Adrenal gland (tissue), 9 donors: ENCODE measurements at regions not wholly inside any gene's neighbourhood (a gene's known extent, or its start where the extent isn't known, plus 50 kb on each side); places are given as distances from the start of the nearest gene placed in this dataset.

Experiments used
- DNase-seq, 7 donors: peaks; one replicate each; pipeline ENCODE4 v3.0.0-alpha.2; 2019 to 2020
- H3K27ac ChIP-seq, 5 donors: fragments of 200-600 bp; sonication (generic) in 4 of 5; 1 replicate in 3 of 5; 2 replicates in 2 of 5; pipeline versions ENCODE4 v1.5.1 to v1.8.0; 2016 to 2020; ENCODE audit warnings: mild to moderate bottlenecking in 1 of 5
- H3K27me3 ChIP-seq: fragments of 200-600 bp; 2 replicates; pipeline ENCODE4 v1.8.0; 2021
- H3K36me3 ChIP-seq, 2 donors: fragments of 200-600 bp; replicated peaks in 1 of 2; 1 replicate in 1 of 2; 2 replicates in 1 of 2; pipeline versions ENCODE4 v1.5.1 to v1.8.0; 2018 to 2022
- H3K4me1 ChIP-seq, 2 donors: fragments of 200-600 bp; replicated peaks in 1 of 2; 1 replicate in 1 of 2; 2 replicates in 1 of 2; pipeline versions ENCODE4 v1.5.1 to v1.8.0; 2018 to 2021
- H3K4me3 ChIP-seq, 4 donors: fragments of 200-600 bp; sonication (generic) in 3 of 4; one replicate each; pipeline ENCODE4 v1.5.1; 2016 to 2018
- H3K9me3 ChIP-seq, 3 donors: fragments of 200-600 bp; sonication (generic) in 1 of 3; replicated peaks in 1 of 3; 1 replicate in 2 of 3; 2 replicates in 1 of 3; pipeline versions ENCODE4 v1.5.1 to v1.8.0; 2016 to 2021
- CTCF ChIP-seq, 6 experiments: fragments of 450-650 bp in 4 of 6; fragments of 200-600 bp in 2 of 6; sonication (generic) in 1 of 6; IDR thresholded peaks; 1 replicate in 5 of 6; 2 replicates in 1 of 6; pipeline versions ENCODE4 v1.5.1 to v1.8.0; 2016 to 2021; ENCODE audit warnings: antibody characterized with exemption in 6 of 6, mild to moderate bottlenecking in 2 of 6, moderate library complexity in 1 of 6
- POLR2A ChIP-seq, 2 donors: fragments of 450-650 bp; IDR thresholded peaks; one replicate each; pipeline ENCODE4 v1.6.1; 2017; ENCODE audit warnings: antibody characterized with exemption in 2 of 2, mild to moderate bottlenecking in 2 of 2, moderate library complexity in 1 of 2
- WGBS, 4 donors: extraction: QIAGEN DNeasy Blood & Tissue Kit in 2 of 4; methylation state at CpG; one replicate each; pipeline versions ENCODE4 v1.1.5 to v1.1.7; 2013 to 2017; 5-methylcytosine and 5-hydroxymethylcytosine counted together
- intact Hi-C, 2 donors: fragments of 100-400 bp; cut with DNase I; formaldehyde crosslinking; loops; one replicate each; pipeline versions ENCODE4 v1.14.1 to v1.15.0; 2022 to 2023
- donor health status: healthy with polysubstance abuse.
- donor health status: Bipolar disorder and iron deficiency.
- donor health status: DM: yes; HTN: yes; CAD: no.
- donor health status: DM: no; HTN: no; CAD: no.
- donor health status: DM: no; HTN: no; CAD: no.

- no peak for TF ChIP-seq POLR2A (IDR thresholded peaks at IDR 0.05)
- no peak for TF ChIP-seq CTCF (IDR thresholded peaks at IDR 0.05)
- no peak overlapping the region for H3K27ac ChIP-seq
- intact Hi-C loops = no loop called here
- no peak overlapping the region for H3K4me3 ChIP-seq
- no peaks in the 10 kb centered on the region for H3K4me1 ChIP-seq
- H3K9me3 ChIP-seq = no peaks in the 10 kb centered on the region
- 40 to 73% (median 60%) methylated on average over 1 of the region's 1 CpG for WGBS, 4 donors
- H3K36me3 ChIP-seq = no peaks in the 10 kb centered on the region
- DNase-seq = no peak
- H3K27me3 ChIP-seq = no peaks in the 10 kb centered on the region
These were observed 74.7 kb upstream of the WDR11 start for GRCh38 chr10:120776442-120776841.

- H3K4me3 ChIP-seq = no peak overlapping the region
- H3K27me3 ChIP-seq = no peaks in the 10 kb centered on the region
- TF ChIP-seq POLR2A (IDR thresholded peaks at IDR 0.05) = no peak
- TF ChIP-seq CTCF (IDR thresholded peaks at IDR 0.05) = no peak
- no peak for DNase-seq
- no peaks in the 10 kb centered on the region for H3K36me3 ChIP-seq
- H3K9me3 ChIP-seq = no peaks in the 10 kb centered on the region
- 67 to 84% (median 81%) methylated on average over 3 of the region's 3 CpGs for WGBS, 4 donors
- H3K4me1 ChIP-seq = no peaks in the 10 kb centered on the region
- H3K27ac ChIP-seq = no peak overlapping the region
- intact Hi-C loops = no loop called here
These were observed 68.8 kb upstream of the WDR11 start for GRCh38 chr10:120782336-120782735.

GRCh38 chr10:120783098-120783497, 68.1 kb upstream of the WDR11 start:
- H3K4me3 ChIP-seq = no peak overlapping the region
- no peaks in the 10 kb centered on the region for H3K4me1 ChIP-seq
- no peaks in the 10 kb centered on the region for H3K27me3 ChIP-seq
- WGBS, 4 donors = 67 to 84% (median 70%) methylated on average over 5 of the region's 5 CpGs
- intact Hi-C loops = no loop called here
- H3K9me3 ChIP-seq = no peaks in the 10 kb centered on the region
- H3K27ac ChIP-seq = no peak overlapping the region
- no peak for TF ChIP-seq CTCF (IDR thresholded peaks at IDR 0.05)
- no peak for TF ChIP-seq POLR2A (IDR thresholded peaks at IDR 0.05)
- H3K36me3 ChIP-seq = no peaks in the 10 kb centered on the region
- no peak for DNase-seq

- TF ChIP-seq POLR2A (IDR thresholded peaks at IDR 0.05) (no peak), CTCF (IDR thresholded peaks at IDR 0.05) (no peak)
- H3K27me3 ChIP-seq = no peaks in the 10 kb centered on the region
- H3K4me1 ChIP-seq = no peaks in the 10 kb centered on the region
- intact Hi-C loops = no loop called here
- no peaks in the 10 kb centered on the region for H3K9me3 ChIP-seq
- no peaks in the 10 kb centered on the region for H3K36me3 ChIP-seq
- DNase-seq = no peak
- no peak overlapping the region for H3K27ac ChIP-seq
- WGBS, 4 donors = 59 to 71% (median 69%) methylated on average over 6 of the region's 6 CpGs
- no peak overlapping the region for H3K4me3 ChIP-seq
These were observed 67.3 kb upstream of the WDR11 start for GRCh38 chr10:120783867-120784266.
